Tibial nerve (tissue), 4 donors: ENCODE measurements at regions not wholly inside any gene's neighbourhood (a gene's known extent, or its start where the extent isn't known, plus 50 kb on each side); places are given as distances from the start of the nearest gene placed in this dataset.

Source experiments
- EP300 ChIP-seq, 2 donors: sonication (generic); formaldehyde crosslinking; IDR thresholded peaks; one replicate each; pipeline ENCODE4 v1.6.1; 2017; ENCODE audit warnings: antibody characterized with exemption in 2 of 2, mild to moderate bottlenecking in 1 of 2
- POLR2A ChIP-seq, 2 donors: fragments of 450-650 bp; IDR thresholded peaks; one replicate each; pipeline ENCODE4 v1.6.1; 2017; ENCODE audit warnings: antibody characterized with exemption in 2 of 2, mild to moderate bottlenecking in 2 of 2, moderate library complexity in 2 of 2
- TF ChIP-seq, protein P1 (sequence below), 5 experiments: fragments of 200-600 bp in 3 of 5; fragments of 450-650 bp in 2 of 5; sonication (generic) in 3 of 5; IDR thresholded peaks; one replicate each; pipeline ENCODE4 v1.5.1; 2016 to 2019; ENCODE audit warnings: antibody characterized with exemption in 5 of 5, mild to moderate bottlenecking in 3 of 5, moderate library complexity in 2 of 5

DNA sequence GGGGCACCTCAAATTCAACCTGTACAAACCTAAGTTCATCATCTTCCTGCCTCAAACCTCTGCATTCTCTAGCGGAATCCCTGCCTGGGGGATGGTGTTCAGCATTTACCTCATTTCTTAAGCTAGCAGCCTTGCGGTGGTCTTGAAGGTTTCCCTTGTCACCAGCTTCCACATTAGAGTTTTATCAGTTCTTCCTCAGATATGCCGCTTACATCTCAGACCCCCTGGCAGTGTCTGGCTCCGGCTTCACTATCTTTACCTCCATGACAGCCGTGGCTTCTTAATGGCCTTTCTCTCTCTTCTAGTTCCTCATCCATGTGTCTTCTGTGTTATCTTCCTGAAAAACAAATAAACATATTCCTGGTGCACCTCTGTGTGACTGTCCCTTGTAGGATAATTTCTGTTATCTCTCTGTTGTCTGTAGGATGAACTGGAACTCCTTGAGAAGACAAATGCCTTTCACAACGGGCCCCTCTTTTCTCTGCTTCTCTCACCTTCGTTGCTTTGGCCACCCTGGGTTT lies 101.1 kb upstream of the BMPER start:
- TF ChIP-seq, protein P1, sequence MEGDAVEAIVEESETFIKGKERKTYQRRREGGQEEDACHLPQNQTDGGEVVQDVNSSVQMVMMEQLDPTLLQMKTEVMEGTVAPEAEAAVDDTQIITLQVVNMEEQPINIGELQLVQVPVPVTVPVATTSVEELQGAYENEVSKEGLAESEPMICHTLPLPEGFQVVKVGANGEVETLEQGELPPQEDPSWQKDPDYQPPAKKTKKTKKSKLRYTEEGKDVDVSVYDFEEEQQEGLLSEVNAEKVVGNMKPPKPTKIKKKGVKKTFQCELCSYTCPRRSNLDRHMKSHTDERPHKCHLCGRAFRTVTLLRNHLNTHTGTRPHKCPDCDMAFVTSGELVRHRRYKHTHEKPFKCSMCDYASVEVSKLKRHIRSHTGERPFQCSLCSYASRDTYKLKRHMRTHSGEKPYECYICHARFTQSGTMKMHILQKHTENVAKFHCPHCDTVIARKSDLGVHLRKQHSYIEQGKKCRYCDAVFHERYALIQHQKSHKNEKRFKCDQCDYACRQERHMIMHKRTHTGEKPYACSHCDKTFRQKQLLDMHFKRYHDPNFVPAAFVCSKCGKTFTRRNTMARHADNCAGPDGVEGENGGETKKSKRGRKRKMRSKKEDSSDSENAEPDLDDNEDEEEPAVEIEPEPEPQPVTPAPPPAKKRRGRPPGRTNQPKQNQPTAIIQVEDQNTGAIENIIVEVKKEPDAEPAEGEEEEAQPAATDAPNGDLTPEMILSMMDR (IDR thresholded peaks at IDR 0.05): no peak
- no peak for TF ChIP-seq EP300 (IDR thresholded peaks at IDR 0.05)
- TF ChIP-seq POLR2A (IDR thresholded peaks at IDR 0.05): no peak
